ENCODE measurements at regions not wholly inside any gene's neighbourhood (a gene's known extent, or its start where the extent isn't known, plus 50 kb on each side); places are given as distances from the start of the nearest gene placed in this dataset.

DNA sequence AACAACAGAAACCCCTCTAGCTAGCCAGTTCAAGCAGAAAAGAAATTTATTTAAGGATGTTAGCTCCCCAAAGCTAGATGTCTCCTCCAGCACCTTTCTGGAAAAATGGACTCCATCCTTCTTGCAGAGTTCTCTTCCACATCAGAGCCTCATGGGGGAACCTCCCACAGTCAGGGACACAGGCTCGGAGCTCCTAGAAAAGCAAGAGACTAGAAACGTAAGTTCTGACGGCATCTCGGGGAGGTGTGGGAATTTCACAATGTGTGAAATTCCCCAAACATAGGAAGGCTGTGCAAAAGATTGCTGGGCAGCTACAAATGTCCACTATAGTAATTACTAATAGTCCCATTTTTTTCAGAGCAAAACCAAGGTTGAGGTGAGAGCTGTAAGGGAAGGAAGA, 184.8 kb downstream of the EVX1 start:
- H3K79me2 ChIP-seq (ENCODE audit: insufficient read depth, low read depth): no peaks in the 10 kb centered on the region
- no peak overlapping the region for H3K27ac ChIP-seq
- TF ChIP-seq, protein P1, sequence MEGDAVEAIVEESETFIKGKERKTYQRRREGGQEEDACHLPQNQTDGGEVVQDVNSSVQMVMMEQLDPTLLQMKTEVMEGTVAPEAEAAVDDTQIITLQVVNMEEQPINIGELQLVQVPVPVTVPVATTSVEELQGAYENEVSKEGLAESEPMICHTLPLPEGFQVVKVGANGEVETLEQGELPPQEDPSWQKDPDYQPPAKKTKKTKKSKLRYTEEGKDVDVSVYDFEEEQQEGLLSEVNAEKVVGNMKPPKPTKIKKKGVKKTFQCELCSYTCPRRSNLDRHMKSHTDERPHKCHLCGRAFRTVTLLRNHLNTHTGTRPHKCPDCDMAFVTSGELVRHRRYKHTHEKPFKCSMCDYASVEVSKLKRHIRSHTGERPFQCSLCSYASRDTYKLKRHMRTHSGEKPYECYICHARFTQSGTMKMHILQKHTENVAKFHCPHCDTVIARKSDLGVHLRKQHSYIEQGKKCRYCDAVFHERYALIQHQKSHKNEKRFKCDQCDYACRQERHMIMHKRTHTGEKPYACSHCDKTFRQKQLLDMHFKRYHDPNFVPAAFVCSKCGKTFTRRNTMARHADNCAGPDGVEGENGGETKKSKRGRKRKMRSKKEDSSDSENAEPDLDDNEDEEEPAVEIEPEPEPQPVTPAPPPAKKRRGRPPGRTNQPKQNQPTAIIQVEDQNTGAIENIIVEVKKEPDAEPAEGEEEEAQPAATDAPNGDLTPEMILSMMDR (conservative IDR thresholded peaks at IDR 0.05; ENCODE audit: low read depth, low read length): no peak
- H2AFZ ChIP-seq (ENCODE audit: low read depth): no peak overlapping the region
- H3K9ac ChIP-seq: no peak overlapping the region
- no peak overlapping the region for H3K4me3 ChIP-seq (IDR thresholded peaks at IDR 0.05; ENCODE audit: insufficient read depth, low read depth, low read length)
- no peaks in the 10 kb centered on the region for H4K20me1 ChIP-seq (ENCODE audit: insufficient read depth)
- no peaks in the 10 kb centered on the region for H3K27me3 ChIP-seq (ENCODE audit: insufficient read depth, low read depth)
- H3K4me2 ChIP-seq: no peak overlapping the region
- no peaks in the 10 kb centered on the region for H3K36me3 ChIP-seq (ENCODE audit: insufficient read depth)
- H3K4me1 ChIP-seq (ENCODE audit: low read depth, poor library complexity, severe bottlenecking): peaks cover 8% of the 10 kb centered on the region

GRCh38 chr7:27430105-27430504, 187.5 kb downstream of the EVX1 start:
- TF ChIP-seq, protein P1 (conservative IDR thresholded peaks at IDR 0.05; ENCODE audit: low read depth, low read length): no peak
- Histone ChIP-seq H3K4me1 (ENCODE audit: low read depth, poor library complexity, severe bottlenecking) (peaks cover 8% of the 10 kb centered on the region), H3K79me2 (ENCODE audit: insufficient read depth, low read depth) (no peaks in the 10 kb centered on the region), H3K27me3 (ENCODE audit: insufficient read depth, low read depth) (no peaks in the 10 kb centered on the region), H4K20me1 (ENCODE audit: insufficient read depth) (no peaks in the 10 kb centered on the region), H3K9ac (no peak overlapping the region), H2AFZ (ENCODE audit: low read depth) (no peak overlapping the region), H3K27ac (no peak overlapping the region), H3K4me2 (0 out of 2 replicates have a peak overlapping the region, but pooled peaks have one; percentile 11), H3K4me3 (IDR thresholded peaks at IDR 0.05; ENCODE audit: insufficient read depth, low read depth, low read length) (no peak overlapping the region), H3K36me3 (ENCODE audit: insufficient read depth) (no peaks in the 10 kb centered on the region)

- Histone ChIP-seq H2AFZ (ENCODE audit: low read depth) (no peak overlapping the region), H3K36me3 (ENCODE audit: insufficient read depth) (no peaks in the 10 kb centered on the region), H3K9ac (no peak overlapping the region), H3K79me2 (ENCODE audit: insufficient read depth, low read depth) (no peaks in the 10 kb centered on the region), H3K27ac (no peak overlapping the region), H3K4me1 (ENCODE audit: low read depth, poor library complexity, severe bottlenecking) (peaks cover 8% of the 10 kb centered on the region), H3K27me3 (ENCODE audit: insufficient read depth, low read depth) (no peaks in the 10 kb centered on the region), H3K4me3 (IDR thresholded peaks at IDR 0.05; ENCODE audit: insufficient read depth, low read depth, low read length) (no peak overlapping the region), H4K20me1 (ENCODE audit: insufficient read depth) (no peaks in the 10 kb centered on the region), H3K4me2 (no peak overlapping the region)
- TF ChIP-seq, protein P1 (conservative IDR thresholded peaks at IDR 0.05; ENCODE audit: low read depth, low read length): no peak
Measured at GRCh38 chr7:27431465-27431864, 188.9 kb downstream of the EVX1 start.

- Histone ChIP-seq H3K79me2 (ENCODE audit: insufficient read depth, low read depth) (no peaks in the 10 kb centered on the region), H3K4me1 (ENCODE audit: low read depth, poor library complexity, severe bottlenecking) (peaks cover 8% of the 10 kb centered on the region)
Measured at GRCh38 chr7:27433581-27433980, 191.0 kb downstream of the EVX1 start.

More at GRCh38 chr7:27433581-27433980, 191.0 kb downstream of the EVX1 start:
- H4K20me1 ChIP-seq (ENCODE audit: insufficient read depth): no peaks in the 10 kb centered on the region
- H3K9ac ChIP-seq: no peak overlapping the region
- H3K27me3 ChIP-seq (ENCODE audit: insufficient read depth, low read depth): no peaks in the 10 kb centered on the region
- H3K4me2 ChIP-seq: no peak overlapping the region
- H3K4me3 ChIP-seq (IDR thresholded peaks at IDR 0.05; ENCODE audit: insufficient read depth, low read depth, low read length): no peak overlapping the region
- no peak overlapping the region for H3K27ac ChIP-seq
- H2AFZ ChIP-seq (ENCODE audit: low read depth): no peak overlapping the region
- TF ChIP-seq, protein P1 (conservative IDR thresholded peaks at IDR 0.05; ENCODE audit: low read depth, low read length): no peak
- H3K36me3 ChIP-seq (ENCODE audit: insufficient read depth): no peaks in the 10 kb centered on the region
